Neuron (in vitro differentiated cells): ENCODE measurements at regions not wholly inside any gene's neighbourhood (a gene's known extent, or its start where the extent isn't known, plus 50 kb on each side); places are given as distances from the start of the nearest gene placed in this dataset.

ENCODE experiments used
- H2AFZ ChIP-seq: one replicate; pipeline ENCODE4 v1.6.1; 2013; ENCODE audit warnings: low read depth, mild to moderate bottlenecking, inconsistent platforms, low read length, moderate library complexity
- H3K27me3 ChIP-seq: one replicate; pipeline ENCODE4 v1.6.1; 2013; ENCODE audit warnings: low read length; ENCODE audit not compliant: insufficient read depth
- H3K36me3 ChIP-seq: one replicate; pipeline ENCODE4 v1.6.1; 2013; ENCODE audit warnings: low read length; ENCODE audit not compliant: insufficient read depth
- H3K4me1 ChIP-seq: one replicate; pipeline ENCODE4 v1.6.1; 2013; ENCODE audit warnings: low read length; ENCODE audit not compliant: insufficient read depth
- H3K4me3 ChIP-seq: 2 replicates; pipeline ENCODE4 v1.5.1; 2013; ENCODE audit warnings: mild to moderate bottlenecking, low read length, moderate library complexity
- H3K9me3 ChIP-seq: one replicate; pipeline ENCODE4 v1.6.1; 2013; ENCODE audit warnings: low read length

DNA sequence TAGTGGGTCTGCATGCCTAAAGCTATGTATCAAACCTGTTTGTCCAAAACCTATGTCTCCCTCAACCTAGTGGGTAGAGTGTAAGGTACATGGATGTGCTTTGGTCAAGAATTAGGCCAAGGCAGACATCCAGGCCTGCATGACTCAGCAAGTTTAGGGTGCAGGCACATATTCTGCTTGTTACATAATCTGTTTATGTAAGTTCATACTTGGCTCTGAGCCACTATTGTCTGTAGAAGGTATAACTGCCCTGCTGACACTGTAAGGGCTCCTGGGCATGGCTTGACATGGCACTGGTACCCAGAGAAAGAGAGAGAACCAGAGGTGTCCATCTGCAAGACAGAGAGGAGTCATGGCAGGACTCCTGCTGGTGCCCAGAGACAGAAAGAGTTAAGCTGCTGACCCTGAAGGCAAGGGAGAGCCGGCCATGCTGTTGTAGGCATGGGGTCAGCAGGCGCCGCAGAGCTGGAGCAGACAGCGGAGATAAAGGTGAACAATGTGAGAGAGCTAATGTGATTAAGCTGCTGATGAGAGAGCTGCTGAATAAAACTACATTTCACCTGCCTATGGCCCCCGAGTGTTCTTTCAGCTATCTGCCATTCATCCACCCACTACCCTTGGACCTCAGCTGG is 118.5 kb upstream of the TMEM106B start:
- H3K36me3 ChIP-seq, result no peaks in the 10 kb centered on the region
- H3K27me3 ChIP-seq, result no peaks in the 10 kb centered on the region
- no peak overlapping the region for H2AFZ ChIP-seq

DNA sequence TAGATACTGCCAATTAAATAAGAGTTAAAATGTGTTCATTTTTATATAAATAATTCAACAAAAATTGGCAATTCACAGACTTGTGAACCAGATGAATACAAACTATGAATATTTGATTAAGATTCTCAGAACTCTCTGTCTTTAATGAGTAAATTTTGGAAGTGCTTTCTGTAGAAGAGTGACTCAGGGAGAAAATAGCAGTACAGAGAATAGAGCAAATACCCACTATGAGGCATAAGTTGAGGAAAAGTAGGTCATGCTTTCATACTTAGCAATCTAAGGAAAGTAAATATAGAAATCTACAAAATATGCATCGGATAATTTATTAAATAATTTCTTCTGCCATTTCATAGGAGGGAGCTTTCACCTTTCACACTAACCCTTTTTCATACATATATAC is 117.7 kb upstream of the TMEM106B start:
- no peak overlapping the region for H3K4me3 ChIP-seq

More for the DNA sequence above, 118.5 kb upstream of the TMEM106B start:
- no peak overlapping the region for H3K4me3 ChIP-seq
- no peaks in the 10 kb centered on the region for H3K9me3 ChIP-seq
- no peaks in the 10 kb centered on the region for H3K4me1 ChIP-seq

DNA sequence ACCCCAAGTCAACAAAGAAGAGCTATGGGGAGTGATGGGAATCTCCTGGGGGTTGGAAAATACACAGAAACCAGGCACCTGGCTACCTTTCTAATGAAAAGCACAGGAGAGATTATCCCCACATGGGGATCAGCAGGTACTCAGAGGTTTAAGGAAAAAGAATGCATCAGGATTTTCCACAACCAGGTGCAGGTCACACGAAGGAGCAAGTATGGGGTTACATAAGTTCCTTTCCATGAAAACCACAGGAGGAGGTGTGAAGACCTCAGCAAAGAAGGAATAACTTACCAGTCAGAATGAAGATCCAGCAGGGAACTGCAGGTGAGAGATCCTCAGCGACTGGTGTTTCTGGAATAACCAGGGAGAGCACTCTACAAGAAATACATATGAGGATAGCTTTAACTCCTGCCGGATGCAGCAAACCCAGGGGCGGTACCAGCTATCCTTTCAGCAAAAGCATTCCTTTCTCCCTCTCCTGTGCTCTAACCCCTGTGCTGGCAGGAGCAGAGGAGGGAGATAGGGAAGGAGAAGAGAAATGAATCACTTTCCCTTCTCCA is 116.7 kb upstream of the TMEM106B start:
- Histone ChIP-seq H3K4me3 (no peak overlapping the region), H3K9me3 (no peaks in the 10 kb centered on the region), H3K4me1 (no peaks in the 10 kb centered on the region), H3K36me3 (no peaks in the 10 kb centered on the region), H2AFZ (no peak overlapping the region), H3K27me3 (no peaks in the 10 kb centered on the region)

More for the DNA sequence above, 117.7 kb upstream of the TMEM106B start:
- Histone ChIP-seq H3K36me3 (no peaks in the 10 kb centered on the region), H3K9me3 (no peaks in the 10 kb centered on the region), H2AFZ (no peak overlapping the region), H3K4me1 (no peaks in the 10 kb centered on the region), H3K27me3 (no peaks in the 10 kb centered on the region)

DNA sequence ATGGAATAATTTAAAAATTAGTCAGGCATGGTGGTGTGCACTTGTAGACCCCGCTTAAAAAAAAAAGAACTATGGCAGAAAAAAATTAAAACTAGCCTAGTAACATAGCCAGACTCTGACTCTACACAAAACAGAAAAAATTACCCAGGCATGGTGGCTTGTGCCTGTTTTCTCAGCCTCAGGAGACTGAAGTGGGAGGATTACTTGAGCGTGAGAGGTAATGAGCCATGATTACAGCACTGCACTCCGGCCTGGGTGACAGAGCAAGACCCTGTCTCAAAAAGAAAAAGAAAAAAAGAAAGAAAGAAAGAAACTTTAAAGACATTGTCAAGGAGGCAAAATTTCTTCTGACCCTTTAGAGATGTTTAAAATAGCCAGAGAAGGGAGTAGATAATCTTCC is 109.0 kb upstream of the TMEM106B start:
- Histone ChIP-seq H2AFZ (no peak overlapping the region), H3K27me3 (no peaks in the 10 kb centered on the region), H3K9me3 (no peaks in the 10 kb centered on the region), H3K4me1 (no peaks in the 10 kb centered on the region), H3K36me3 (no peaks in the 10 kb centered on the region), H3K4me3 (no peak overlapping the region)

DNA sequence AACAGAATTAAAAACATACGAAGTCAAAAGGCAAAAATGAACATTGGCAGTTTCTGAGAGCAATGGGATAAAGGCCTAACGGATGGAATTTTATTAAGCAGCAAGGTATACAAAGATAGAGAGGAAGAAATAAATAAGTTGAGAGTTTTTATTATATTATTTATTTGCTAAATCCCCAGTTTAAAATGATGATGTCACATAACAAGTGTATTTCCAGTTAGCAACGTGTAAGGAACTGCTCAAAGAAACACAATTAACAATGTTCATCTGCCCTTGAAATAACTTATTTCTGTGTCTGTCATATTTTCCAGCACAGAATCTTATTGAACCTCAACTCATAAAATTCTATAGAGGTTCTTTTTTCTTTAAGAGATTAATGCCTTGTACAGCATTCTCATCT is 108.6 kb upstream of the TMEM106B start:
- no peaks in the 10 kb centered on the region for H3K27me3 ChIP-seq
- H3K4me3 ChIP-seq, result no peak overlapping the region
- no peak overlapping the region for H2AFZ ChIP-seq
- H3K9me3 ChIP-seq, result no peaks in the 10 kb centered on the region
- H3K36me3 ChIP-seq, result no peaks in the 10 kb centered on the region
- no peaks in the 10 kb centered on the region for H3K4me1 ChIP-seq

DNA sequence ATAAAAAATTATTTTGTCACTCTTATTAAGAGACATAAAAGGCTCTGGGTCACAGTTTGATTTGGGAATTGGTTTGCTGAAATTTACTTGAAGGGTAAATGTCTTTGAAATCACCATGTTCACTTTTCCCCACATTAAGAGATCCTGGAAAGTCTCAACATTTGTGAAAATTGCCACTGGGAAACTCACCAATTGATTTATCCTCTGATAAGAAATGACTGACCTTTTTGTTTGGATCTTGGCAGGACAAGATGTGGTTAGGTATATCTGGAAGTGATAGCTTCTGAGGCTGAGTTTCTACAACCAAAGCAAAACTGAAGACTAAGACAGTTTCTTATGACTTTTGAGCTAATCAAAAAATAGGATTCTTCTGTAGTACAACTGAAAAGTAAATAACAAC is 107.1 kb upstream of the TMEM106B start:
- H3K4me3 ChIP-seq, result no peak overlapping the region
- no peaks in the 10 kb centered on the region for H3K4me1 ChIP-seq
- no peaks in the 10 kb centered on the region for H3K9me3 ChIP-seq
- H3K36me3 ChIP-seq, result no peaks in the 10 kb centered on the region
- H3K27me3 ChIP-seq, result no peaks in the 10 kb centered on the region
- H2AFZ ChIP-seq, result no peak overlapping the region

DNA sequence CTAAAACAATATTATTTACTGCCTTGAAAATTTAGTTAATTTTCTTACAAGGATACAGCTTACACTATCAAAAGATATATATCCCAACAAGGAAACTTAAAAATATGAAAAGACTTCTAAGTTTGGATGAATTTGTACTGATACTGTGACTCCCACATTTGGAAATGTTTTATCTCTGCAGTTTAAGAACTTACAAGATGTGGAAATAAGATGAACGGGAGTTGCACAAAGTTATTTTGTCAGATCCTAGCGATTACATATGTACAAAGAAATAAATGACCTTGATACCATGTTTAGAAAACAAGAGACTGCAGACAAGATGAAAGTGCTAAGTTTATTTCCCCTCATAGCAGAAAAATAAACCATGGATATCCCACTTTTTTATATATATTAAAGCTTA is 103.7 kb upstream of the TMEM106B start:
- H3K9me3 ChIP-seq, result no peaks in the 10 kb centered on the region
- H3K27me3 ChIP-seq, result no peaks in the 10 kb centered on the region
- H3K4me1 ChIP-seq, result no peaks in the 10 kb centered on the region
- no peak overlapping the region for H2AFZ ChIP-seq
- no peak overlapping the region for H3K4me3 ChIP-seq
- no peaks in the 10 kb centered on the region for H3K36me3 ChIP-seq

DNA sequence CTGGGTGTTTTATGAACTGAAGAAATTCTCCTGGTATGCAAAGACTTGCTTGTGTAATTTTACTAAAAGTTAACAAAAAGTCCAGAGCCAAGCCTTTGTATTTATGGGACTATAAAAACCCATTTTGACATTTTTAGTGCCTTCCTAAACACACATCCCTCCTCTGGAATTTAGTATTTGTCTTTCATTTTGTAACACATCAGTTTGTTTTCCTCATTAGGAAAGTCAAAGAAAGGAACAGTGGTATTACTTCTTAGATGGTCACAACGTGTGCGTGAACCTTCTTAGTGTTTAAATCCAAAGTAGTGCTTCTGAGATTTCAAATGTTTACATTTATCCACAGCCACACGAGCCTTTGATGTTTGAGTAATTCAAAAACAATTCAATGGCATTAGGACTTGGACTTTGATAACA is 103.2 kb upstream of the TMEM106B start:
- Histone ChIP-seq H3K36me3 (no peaks in the 10 kb centered on the region), H2AFZ (peak overlapping the region; percentile 19), H3K4me3 (no peak overlapping the region), H3K4me1 (no peaks in the 10 kb centered on the region), H3K27me3 (no peaks in the 10 kb centered on the region), H3K9me3 (no peaks in the 10 kb centered on the region)

DNA sequence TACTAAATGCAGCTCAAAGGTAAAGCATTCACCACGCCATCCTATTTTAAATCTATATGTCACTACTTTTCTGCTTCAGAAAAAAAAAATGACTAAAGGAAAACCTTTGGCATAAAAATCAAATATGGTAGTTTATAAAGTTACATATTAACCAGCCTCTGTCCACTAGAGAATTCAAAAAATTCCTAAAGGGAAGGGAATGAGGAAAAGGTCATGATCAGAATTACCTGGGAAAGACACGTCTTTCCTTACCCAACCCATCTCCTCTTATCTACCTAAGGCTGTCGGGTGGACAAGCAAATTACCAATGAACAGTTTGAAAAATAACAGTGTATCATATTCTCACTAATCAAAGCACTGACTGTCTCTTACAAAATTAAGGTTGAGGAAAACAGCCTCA is 100.7 kb upstream of the TMEM106B start:
- H3K36me3 ChIP-seq, result no peaks in the 10 kb centered on the region
- no peak overlapping the region for H2AFZ ChIP-seq
- H3K4me1 ChIP-seq, result no peaks in the 10 kb centered on the region
- H3K4me3 ChIP-seq, result no peak overlapping the region
- H3K27me3 ChIP-seq, result no peaks in the 10 kb centered on the region
- no peaks in the 10 kb centered on the region for H3K9me3 ChIP-seq

DNA sequence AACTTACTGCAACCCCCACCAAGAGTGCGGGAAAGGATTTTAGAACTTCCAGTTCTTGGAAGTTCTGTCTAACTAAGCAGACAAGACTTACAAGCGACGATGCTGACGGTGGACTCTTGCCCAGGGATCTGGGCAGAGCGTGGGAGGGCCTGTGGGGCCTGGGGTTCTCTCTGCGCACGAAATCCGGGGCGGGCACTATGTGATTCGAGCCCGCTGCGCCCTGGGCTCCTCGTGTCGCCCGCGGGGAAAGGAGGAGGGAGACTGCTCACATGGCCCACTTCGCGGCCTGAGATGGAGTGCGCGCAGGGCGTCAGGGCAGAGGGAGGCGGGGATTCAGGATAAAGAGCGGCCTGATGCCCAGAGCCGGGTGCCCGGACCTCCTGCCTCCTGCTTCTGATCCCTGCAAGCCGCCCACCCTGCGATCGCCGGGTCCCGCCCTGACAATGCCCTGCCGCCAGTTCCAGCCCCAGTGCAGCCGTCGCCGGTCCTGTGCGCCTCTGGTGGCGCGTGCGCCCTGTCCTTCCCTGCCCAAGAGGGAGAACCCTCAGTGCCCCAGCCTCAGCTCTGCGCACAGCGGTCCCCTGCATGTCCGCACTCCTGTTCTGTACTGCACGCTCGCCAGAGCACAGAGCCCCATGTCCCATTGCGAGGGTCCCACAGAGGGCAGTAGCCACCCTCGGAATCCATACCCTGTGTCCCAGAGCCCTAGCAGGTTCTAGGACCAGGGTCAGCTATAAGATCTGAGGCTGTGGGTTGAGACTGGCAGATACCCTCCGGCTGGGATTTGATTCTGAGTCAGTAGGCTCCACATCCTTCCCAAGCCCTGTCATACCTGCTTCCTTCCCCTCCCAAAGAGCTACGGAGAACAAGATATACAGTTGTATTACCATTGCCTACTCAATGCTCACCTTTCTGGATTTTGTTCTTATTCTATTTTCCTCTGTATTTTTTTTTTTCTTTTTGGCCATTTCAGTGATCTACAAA is 99.4 kb upstream of the TMEM106B start:
- Histone ChIP-seq H3K4me3 (no peak overlapping the region), H3K36me3 (no peaks in the 10 kb centered on the region), H3K9me3 (no peaks in the 10 kb centered on the region), H3K4me1 (no peaks in the 10 kb centered on the region), H3K27me3 (no peaks in the 10 kb centered on the region), H2AFZ (no peak overlapping the region)

DNA sequence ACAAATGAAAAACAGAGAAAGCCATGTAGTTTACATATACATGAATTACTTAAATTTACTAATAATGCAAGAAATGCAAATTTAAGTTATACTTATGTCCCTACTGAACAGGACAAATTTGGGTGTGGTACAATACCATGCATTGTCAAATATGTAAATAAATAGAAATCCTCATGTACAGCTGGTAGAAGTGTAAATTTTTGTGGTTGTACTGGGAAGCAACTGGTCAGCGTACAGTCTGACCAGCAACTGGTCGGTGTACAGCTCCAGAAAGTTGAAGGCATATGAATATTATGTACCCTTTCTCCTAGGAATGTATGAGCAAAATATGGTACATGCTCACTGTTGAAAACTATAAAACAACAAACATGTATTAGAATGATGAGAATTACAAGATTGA is 93.9 kb upstream of the TMEM106B start:
- H3K27me3 ChIP-seq, result no peaks in the 10 kb centered on the region
- H2AFZ ChIP-seq, result no peak overlapping the region
- H3K4me3 ChIP-seq, result no peak overlapping the region
- H3K36me3 ChIP-seq, result no peaks in the 10 kb centered on the region
- peaks cover 28% of the 10 kb centered on the region for H3K4me1 ChIP-seq
- H3K9me3 ChIP-seq, result no peaks in the 10 kb centered on the region

DNA sequence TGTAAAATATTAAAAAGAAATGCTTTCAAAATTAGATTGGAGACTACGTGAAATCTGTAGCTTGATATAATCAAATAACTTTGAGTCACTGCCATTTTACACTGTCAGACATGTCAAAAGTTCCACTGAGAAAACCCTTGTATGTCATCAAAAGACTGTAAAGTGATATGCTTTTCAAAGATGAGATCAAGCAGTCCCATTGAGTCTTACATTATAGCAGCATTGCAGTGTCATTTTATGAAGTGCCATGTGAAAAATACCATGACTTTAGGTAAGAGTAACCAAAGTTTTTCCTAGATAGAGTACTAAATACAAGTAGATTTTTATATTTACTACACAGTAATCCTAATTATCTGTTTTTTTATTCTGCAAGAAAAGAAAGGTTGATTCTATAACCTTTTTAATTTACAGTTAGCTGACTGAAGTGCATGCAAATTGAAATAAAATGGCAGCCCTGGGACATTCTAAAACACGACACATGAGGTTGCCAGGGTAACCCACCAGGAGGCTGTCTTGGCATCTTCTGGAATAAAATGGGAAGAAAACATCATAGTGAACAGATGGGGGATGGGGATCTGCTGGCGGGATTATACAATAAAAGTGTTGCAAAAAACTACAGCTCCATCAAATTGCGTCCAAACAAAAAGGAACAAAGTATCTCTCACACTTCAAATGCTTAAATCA is 91.3 kb upstream of the TMEM106B start:
- H3K4me3 ChIP-seq, result no peak overlapping the region
- H2AFZ ChIP-seq, result peak overlapping the region; percentile 62
- H3K4me1 ChIP-seq, result peaks cover 28% of the 10 kb centered on the region
- no peaks in the 10 kb centered on the region for H3K27me3 ChIP-seq
- H3K9me3 ChIP-seq, result no peaks in the 10 kb centered on the region
- no peaks in the 10 kb centered on the region for H3K36me3 ChIP-seq

DNA sequence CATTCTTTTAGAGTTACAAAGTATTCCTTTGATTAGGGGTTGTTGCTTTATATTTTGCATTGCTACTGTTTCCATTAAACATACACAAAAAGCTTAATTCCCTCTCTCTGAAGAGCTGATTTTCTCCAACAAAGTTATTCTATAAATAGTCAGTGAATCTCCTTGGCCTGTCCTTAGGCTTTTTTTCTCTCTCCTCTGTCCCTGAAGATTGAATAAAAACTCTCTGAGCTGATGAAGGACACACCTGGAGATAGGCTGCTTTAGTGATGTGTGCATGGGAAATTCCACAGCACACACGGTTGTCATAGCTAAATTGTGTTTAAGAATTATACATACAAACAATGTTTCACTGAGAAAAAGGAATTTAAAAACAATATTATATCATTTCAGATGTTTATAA is 90.5 kb upstream of the TMEM106B start:
- Histone ChIP-seq H3K4me3 (no peak overlapping the region), H3K9me3 (no peaks in the 10 kb centered on the region), H3K36me3 (no peaks in the 10 kb centered on the region), H3K27me3 (no peaks in the 10 kb centered on the region), H2AFZ (no peak overlapping the region), H3K4me1 (peaks cover 28% of the 10 kb centered on the region)
